GM04504 (cell line): ENCODE measurements at regions not wholly inside any gene's neighbourhood (a gene's known extent, or its start where the extent isn't known, plus 50 kb on each side); places are given as distances from the start of the nearest gene placed in this dataset.
"Not testable (repeated sequence)": the region's sequence is repeated elsewhere in the genome, so short reads cannot be mapped to it uniquely, and the experiment has no call there.

Source experiments
- DNase-seq: peaks from one replicate; pipeline ENCODE4 v3.0.0-alpha.2; 2012; ENCODE audit warnings: low read depth

GRCh38 chr6:71724456-71725125 is 161.8 kb upstream of the RIMS1 start:
- no peak for DNase-seq

DNA sequence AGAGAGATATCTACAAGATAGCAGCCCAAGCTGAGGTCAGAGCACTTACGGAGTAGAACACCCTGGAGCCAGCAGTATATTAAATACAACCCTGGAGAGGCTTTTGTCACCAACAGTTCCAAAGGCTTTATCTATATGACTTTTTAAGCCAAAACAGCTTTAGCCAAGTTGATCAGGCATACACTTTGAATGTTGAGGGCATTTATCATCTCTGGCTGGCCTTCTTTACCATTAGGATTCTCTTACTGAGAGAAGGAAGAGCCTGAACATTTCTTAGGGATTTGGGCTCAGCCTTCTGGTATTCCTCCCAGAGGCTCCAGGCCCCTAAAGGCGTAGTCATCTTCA is 161.3 kb upstream of the RIMS1 start:
- no peak for DNase-seq

DNA sequence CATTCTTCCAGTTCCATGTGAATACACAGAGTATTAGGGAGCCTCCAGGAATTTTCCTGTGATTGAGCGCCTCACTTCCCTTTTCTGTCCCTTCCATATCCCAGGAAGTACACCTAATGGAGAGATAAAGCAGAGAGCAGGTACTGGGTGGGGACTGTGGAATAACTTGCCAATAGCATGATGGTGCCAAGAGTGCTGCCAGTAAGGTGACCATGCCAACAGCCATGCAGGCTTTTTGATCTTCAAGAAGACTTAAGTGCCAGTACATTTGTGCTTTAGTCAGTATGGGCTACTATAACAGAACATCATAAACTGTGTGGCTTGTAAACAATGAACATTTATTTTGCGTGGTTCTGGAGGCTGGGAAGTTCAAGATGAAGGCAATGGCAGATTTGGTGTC is 160.2 kb upstream of the RIMS1 start:
- no peak for DNase-seq

- DNase-seq, result no peak
These were observed 158.6 kb upstream of the RIMS1 start for GRCh38 chr6:71727632-71728294.

DNA sequence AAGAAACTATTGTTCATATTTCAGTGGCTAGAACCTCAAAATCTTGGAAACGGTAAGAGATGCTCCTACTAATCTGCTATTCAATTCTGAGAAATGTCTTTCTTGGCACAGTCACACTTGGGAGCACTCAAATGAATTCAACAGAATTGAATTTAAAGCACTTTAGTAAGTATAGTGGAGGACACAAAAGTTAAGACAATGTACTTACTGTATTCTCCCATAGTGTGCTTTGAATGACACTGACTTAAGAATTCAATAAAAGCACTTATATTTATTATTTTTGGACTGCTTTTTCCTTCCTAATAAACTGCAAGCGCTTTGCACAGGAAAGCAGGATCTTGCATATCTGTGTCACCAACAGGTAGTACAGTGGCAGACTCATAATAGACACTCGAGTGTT is 156.1 kb upstream of the RIMS1 start:
- DNase-seq, result no peak

DNA sequence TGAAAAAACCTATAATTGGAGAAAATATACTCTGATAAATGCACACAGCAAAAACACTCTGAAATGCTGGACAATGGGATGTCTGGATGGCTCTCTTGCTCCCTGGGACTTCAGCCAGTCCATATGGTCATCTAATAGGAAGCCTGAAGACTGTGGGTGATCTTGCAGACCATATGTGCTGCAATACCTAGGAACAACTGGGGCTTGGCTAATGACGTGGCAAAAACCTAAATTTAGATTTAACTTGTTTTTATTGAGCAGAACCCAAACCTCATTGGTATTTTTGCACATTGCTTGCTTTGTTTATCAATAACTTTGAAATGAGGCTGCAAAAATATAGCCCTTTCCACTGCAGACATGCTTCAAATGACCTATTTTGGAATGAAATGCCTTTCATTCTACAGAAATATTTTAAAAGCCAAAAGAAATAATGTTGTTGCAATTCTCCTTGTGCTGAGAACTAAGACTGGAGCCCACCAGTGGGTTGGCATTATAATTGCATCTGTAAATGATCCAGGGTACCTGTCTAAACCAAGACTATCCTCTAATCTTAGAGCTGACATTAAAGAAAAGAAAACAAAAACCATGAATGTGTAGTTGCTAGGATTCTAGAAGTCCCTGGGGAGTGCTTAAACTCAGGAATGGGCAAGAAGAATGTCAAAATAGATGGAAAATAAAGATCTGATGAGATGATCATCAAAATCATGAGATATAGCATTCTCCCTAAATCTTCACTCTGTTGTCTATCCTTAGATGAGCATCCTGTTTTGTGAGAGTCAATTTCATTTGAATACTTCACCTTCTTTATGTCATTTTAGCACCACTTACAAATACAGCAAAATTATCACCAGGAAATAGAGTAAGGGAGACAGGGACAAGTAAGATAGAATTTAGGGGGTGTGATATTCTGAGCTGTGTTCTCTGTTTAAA is 152.1 kb upstream of the RIMS1 start:
- DNase-seq, result no peak

DNA sequence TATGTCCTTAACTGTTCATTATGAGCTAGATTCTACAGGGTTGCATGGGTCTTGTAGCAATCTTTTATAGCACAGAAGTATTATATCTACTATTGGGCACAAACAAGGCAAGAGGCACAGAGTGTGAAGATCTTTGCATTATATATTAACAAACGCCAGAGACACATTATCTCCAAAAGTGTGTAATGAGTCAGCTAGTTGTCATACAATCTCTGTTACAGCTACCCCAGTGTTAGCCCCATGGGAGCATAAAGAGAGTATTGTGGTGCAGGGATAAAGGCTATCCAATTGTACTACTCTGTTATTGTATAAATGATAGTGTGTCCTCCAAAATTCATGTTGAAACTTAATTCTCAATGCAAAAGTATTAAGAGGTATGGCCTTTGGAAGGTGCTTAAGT is 148.4 kb upstream of the RIMS1 start:
- DNase-seq, result no peak

GRCh38 chr6:71745525-71745924 is 140.8 kb upstream of the RIMS1 start:
- DNase-seq, result no peak

GRCh38 chr6:71766146-71766760 is 120.1 kb upstream of the RIMS1 start:
- no peak for DNase-seq

DNA sequence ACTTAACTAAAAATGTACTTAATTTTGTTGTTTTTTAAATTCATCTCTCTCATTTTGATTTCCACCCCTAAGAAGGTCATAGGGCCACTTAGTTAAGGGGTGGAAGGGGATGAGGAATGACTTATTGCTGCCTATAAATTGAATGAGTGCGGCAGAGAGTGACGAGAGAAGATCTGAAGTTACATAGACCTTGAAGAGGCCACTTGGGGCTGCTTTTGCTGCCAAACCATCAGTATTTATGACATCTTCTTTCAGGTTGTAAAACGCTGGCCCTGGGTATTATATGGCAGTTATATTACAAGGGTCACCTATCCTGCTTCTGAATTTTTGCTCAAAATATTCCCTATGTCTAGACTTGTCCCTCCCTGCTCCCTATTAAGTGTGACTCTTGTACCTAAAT is 119.6 kb upstream of the RIMS1 start:
- DNase-seq, result no peak

- no peak for DNase-seq
These were observed 118.0 kb upstream of the RIMS1 start for GRCh38 chr6:71768356-71768755.

- DNase-seq, result no peak
These were observed 77.5 kb upstream of the RIMS1 start for GRCh38 chr6:71808865-71809264.

DNA sequence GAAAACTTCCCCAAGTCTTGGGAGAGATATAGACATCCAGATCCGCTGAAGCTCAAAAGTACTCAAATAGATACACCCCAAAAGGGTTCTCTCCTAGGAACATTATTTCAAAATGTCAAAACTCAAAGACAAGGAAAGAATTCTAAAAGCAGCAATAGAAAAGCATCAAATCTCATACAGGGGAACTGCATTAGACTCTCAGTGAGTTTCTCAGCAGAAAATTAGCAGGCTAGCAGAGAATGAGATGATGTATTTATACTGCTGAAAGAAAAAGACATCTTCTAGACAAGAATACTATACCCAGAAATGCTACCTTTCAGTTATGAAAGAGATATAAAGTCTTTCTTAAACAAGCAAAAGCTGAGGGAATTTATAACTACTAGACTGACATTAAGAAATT is 75.5 kb upstream of the RIMS1 start:
- no peak for DNase-seq

- DNase-seq, result no peak
These were observed 63.7 kb upstream of the RIMS1 start for GRCh38 chr6:71822625-71823024.

- not testable (repeated sequence) for DNase-seq
These were observed 54.1 kb upstream of the RIMS1 start for GRCh38 chr6:71832110-71832764.
